ENCODE measurements at regions not wholly inside any gene's neighbourhood (a gene's known extent, or its start where the extent isn't known, plus 50 kb on each side); places are given as distances from the start of the nearest gene placed in this dataset.

GRCh38 chr5:12272389-12272788 lies 368.1 kb upstream of the CTNND2 start:
- H3K4me1 Mint-ChIP-seq (ENCODE audit: low read depth), result no peaks in the 10 kb centered on the region
- no peaks in the 10 kb centered on the region for H3K36me3 Mint-ChIP-seq (ENCODE audit: low read depth)

GRCh38 chr5:12270914-12271313 lies 366.7 kb upstream of the CTNND2 start:
- no peaks in the 10 kb centered on the region for H3K4me1 Mint-ChIP-seq (ENCODE audit: low read depth)
- H3K9me3 Mint-ChIP-seq, result no peaks in the 10 kb centered on the region
- no peak overlapping the region for H3K27ac Mint-ChIP-seq
- H3K27me3 Mint-ChIP-seq, result no peaks in the 10 kb centered on the region
- no peak overlapping the region for H3K4me3 Mint-ChIP-seq
- no peaks in the 10 kb centered on the region for H3K36me3 Mint-ChIP-seq (ENCODE audit: low read depth)

More at GRCh38 chr5:12272389-12272788, 368.1 kb upstream of the CTNND2 start:
- peaks cover 5% of the 10 kb centered on the region for H3K9me3 Mint-ChIP-seq
- no peak overlapping the region for H3K27ac Mint-ChIP-seq
- no peak overlapping the region for H3K4me3 Mint-ChIP-seq
- no peaks in the 10 kb centered on the region for H3K27me3 Mint-ChIP-seq

- H3K4me3 Mint-ChIP-seq, result no peak overlapping the region
- no peaks in the 10 kb centered on the region for H3K4me1 Mint-ChIP-seq (ENCODE audit: low read depth)
- no peaks in the 10 kb centered on the region for H3K36me3 Mint-ChIP-seq (ENCODE audit: low read depth)
- H3K27ac Mint-ChIP-seq, result no peak overlapping the region
- no peaks in the 10 kb centered on the region for H3K27me3 Mint-ChIP-seq
- H3K9me3 Mint-ChIP-seq, result no peaks in the 10 kb centered on the region
Measured at GRCh38 chr5:12269164-12269563, 364.9 kb upstream of the CTNND2 start.

- H3K27me3 Mint-ChIP-seq, result no peaks in the 10 kb centered on the region
Measured at GRCh38 chr5:12258549-12258948, 354.3 kb upstream of the CTNND2 start.

DNA sequence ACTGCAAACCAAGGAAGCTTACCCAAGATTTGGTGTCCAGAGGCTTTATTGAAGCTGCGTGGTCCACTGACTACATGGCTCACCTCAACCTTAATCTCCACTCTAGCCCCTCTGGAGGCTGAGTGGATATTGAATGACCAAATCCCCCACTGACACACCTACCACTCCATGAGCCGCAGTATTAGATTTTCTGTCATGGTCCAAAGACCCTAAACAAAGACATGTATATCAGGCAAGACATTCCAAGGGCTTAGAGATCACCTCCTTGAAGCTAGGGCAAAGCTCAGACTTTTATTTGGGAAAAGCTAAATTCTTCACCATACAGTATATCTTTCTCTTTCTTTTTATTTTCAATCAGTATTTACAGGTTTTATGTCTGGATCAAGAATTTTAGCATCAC lies 346.2 kb upstream of the CTNND2 start:
- Mint-ChIP-seq H3K4me3 (no peak overlapping the region), H3K9me3 (peaks cover 14% of the 10 kb centered on the region), H3K27me3 (no peaks in the 10 kb centered on the region), H3K36me3 (ENCODE audit: low read depth) (no peaks in the 10 kb centered on the region), H3K27ac (no peak overlapping the region), H3K4me1 (ENCODE audit: low read depth) (no peaks in the 10 kb centered on the region)

More at GRCh38 chr5:12258549-12258948, 354.3 kb upstream of the CTNND2 start:
- H3K9me3 Mint-ChIP-seq, result peaks cover 5% of the 10 kb centered on the region
- H3K36me3 Mint-ChIP-seq (ENCODE audit: low read depth), result no peaks in the 10 kb centered on the region
- no peaks in the 10 kb centered on the region for H3K4me1 Mint-ChIP-seq (ENCODE audit: low read depth)
- no peak overlapping the region for H3K27ac Mint-ChIP-seq
- no peak overlapping the region for H3K4me3 Mint-ChIP-seq

DNA sequence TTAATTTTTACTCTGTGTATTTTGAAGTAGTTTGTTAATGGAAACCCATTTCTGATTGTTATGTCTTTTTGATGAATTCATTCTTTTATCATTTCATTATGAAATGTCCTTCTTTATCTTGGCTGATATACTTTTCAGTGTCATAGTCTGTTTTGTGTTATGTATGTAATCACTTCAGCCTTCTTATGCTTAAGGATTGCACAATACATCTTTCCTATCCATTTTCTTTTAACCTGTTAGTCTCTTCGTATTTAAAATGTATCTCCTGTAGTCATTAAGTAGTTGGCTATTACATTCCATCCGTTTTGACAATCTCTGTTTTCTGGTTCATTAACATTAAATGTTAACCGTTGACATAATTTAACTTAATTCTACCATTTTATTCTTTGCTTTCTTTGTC lies 344.6 kb upstream of the CTNND2 start:
- no peak overlapping the region for H3K27ac Mint-ChIP-seq
- no peaks in the 10 kb centered on the region for H3K36me3 Mint-ChIP-seq (ENCODE audit: low read depth)
- H3K4me3 Mint-ChIP-seq, result no peak overlapping the region
- no peaks in the 10 kb centered on the region for H3K4me1 Mint-ChIP-seq (ENCODE audit: low read depth)
- peaks cover 14% of the 10 kb centered on the region for H3K9me3 Mint-ChIP-seq
- H3K27me3 Mint-ChIP-seq, result no peaks in the 10 kb centered on the region

GRCh38 chr5:12246036-12246435 lies 341.8 kb upstream of the CTNND2 start:
- no peak overlapping the region for H3K4me3 Mint-ChIP-seq
- H3K27ac Mint-ChIP-seq, result no peak overlapping the region
- H3K9me3 Mint-ChIP-seq, result peaks cover 14% of the 10 kb centered on the region

DNA sequence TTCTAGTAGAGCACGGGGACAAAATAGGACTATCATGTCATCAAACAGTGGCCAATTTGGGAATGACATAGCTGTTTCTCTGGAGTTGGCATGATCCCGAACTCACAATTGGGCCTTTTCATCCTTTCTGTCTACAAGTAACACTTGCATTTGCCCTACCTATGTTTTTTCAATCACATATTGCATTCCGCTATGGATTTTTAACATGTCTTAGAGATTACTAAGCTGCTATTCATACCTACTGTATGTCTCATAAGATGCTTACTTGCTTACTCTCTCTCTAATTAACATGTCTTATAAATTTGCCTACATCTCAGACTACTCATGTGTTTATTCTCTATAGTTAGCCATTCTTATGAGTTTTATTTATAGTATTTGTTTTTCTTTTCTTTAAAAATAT lies 341.2 kb upstream of the CTNND2 start:
- Mint-ChIP-seq H3K4me1 (ENCODE audit: low read depth) (no peaks in the 10 kb centered on the region), H3K36me3 (ENCODE audit: low read depth) (no peaks in the 10 kb centered on the region), H3K27ac (no peak overlapping the region), H3K27me3 (no peaks in the 10 kb centered on the region), H3K9me3 (peaks cover 14% of the 10 kb centered on the region), H3K4me3 (no peak overlapping the region)

More at GRCh38 chr5:12246036-12246435, 341.8 kb upstream of the CTNND2 start:
- Mint-ChIP-seq H3K36me3 (ENCODE audit: low read depth) (no peaks in the 10 kb centered on the region), H3K27me3 (no peaks in the 10 kb centered on the region), H3K4me1 (ENCODE audit: low read depth) (no peaks in the 10 kb centered on the region)

DNA sequence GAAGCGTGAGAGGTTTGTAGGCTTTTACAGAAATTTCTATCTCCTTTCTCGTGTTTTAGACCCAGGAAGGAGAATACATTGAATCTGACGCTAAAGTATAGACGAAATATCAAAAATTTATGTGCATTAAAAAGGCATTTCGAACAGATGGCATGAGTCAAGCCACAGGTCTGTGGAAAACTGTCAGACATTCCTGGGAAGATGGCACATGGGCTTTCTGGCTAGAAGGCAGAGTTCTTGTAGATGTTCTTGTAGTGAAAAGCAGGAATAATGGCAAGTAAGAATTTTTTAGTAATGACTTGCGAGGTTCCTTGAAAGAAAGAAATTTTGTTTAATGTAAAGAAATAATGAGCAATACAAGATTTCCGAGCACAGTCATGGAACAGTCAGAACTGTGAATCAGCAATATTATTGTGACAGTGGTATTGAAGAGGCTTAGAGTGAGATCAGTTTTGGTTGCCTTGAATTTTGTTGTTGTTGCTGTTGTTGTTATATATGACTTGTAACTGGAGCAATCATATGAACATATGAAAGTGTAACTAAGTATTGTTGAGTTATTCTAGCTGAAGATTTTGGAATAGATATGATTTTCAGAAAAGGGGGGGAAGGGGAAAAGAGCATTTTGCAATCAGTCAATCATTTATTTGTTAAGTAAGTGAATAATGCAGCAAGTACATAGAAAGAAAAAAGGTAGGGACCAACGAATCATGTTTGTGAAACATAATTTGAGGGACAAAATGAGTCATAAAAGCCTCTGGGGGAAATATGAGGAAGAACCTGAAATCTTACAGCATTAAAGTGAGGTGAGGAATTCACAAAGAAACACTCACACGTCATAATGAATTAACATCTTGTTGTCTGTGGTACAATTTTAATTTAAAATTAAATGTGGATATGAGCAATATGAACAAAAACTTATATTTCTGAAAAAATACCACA lies 339.0 kb upstream of the CTNND2 start:
- no peaks in the 10 kb centered on the region for H3K27me3 Mint-ChIP-seq
- peaks cover 12% of the 10 kb centered on the region for H3K9me3 Mint-ChIP-seq
- H3K4me3 Mint-ChIP-seq, result no peak overlapping the region
- H3K27ac Mint-ChIP-seq, result no peak overlapping the region
- H3K4me1 Mint-ChIP-seq (ENCODE audit: low read depth), result no peaks in the 10 kb centered on the region
- H3K36me3 Mint-ChIP-seq (ENCODE audit: low read depth), result no peaks in the 10 kb centered on the region

GRCh38 chr5:12237837-12238575 lies 333.8 kb upstream of the CTNND2 start:
- H3K27ac Mint-ChIP-seq, result no peak overlapping the region
- H3K36me3 Mint-ChIP-seq (ENCODE audit: low read depth), result no peaks in the 10 kb centered on the region
- H3K27me3 Mint-ChIP-seq, result no peaks in the 10 kb centered on the region
- H3K9me3 Mint-ChIP-seq, result peaks cover 7% of the 10 kb centered on the region
- no peaks in the 10 kb centered on the region for H3K4me1 Mint-ChIP-seq (ENCODE audit: low read depth)
- no peak overlapping the region for H3K4me3 Mint-ChIP-seq

DNA sequence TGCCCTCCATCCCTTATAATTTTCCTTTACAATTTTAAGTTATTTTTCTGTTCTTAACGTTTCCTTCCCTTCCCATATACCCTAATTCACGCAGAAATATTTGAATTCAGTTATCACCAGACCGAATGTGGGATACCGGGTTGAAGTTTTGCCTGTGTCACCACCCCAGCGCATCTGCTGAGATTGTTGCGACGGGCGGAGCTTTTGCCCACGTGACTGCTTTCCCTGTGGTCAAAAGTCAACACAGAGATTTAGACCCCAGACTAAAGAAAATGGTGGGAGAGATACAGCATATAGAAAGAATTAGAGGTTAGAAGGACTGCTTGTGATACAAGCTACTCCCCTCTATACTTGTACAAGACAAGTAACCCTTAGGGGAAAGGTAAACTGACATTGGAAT lies 326.4 kb upstream of the CTNND2 start:
- Mint-ChIP-seq H3K4me1 (ENCODE audit: low read depth) (no peaks in the 10 kb centered on the region), H3K9me3 (no peaks in the 10 kb centered on the region), H3K36me3 (ENCODE audit: low read depth) (no peaks in the 10 kb centered on the region), H3K27me3 (no peaks in the 10 kb centered on the region), H3K4me3 (no peak overlapping the region), H3K27ac (no peak overlapping the region)

GRCh38 chr5:12217039-12217438 lies 312.8 kb upstream of the CTNND2 start:
- Mint-ChIP-seq H3K9me3 (peaks cover 13% of the 10 kb centered on the region), H3K27me3 (no peaks in the 10 kb centered on the region), H3K27ac (no peak overlapping the region), H3K4me1 (ENCODE audit: low read depth) (no peaks in the 10 kb centered on the region), H3K36me3 (ENCODE audit: low read depth) (no peaks in the 10 kb centered on the region), H3K4me3 (no peak overlapping the region)

- Mint-ChIP-seq H3K4me1 (ENCODE audit: low read depth) (no peaks in the 10 kb centered on the region), H3K27me3 (no peaks in the 10 kb centered on the region), H3K27ac (no peak overlapping the region), H3K36me3 (ENCODE audit: low read depth) (no peaks in the 10 kb centered on the region), H3K4me3 (no peak overlapping the region), H3K9me3 (peaks cover 17% of the 10 kb centered on the region)
Measured at GRCh38 chr5:12214267-12215015, 310.2 kb upstream of the CTNND2 start.

- Mint-ChIP-seq H3K4me3 (no peak overlapping the region), H3K9me3 (peaks cover 16% of the 10 kb centered on the region), H3K27ac (no peak overlapping the region), H3K4me1 (ENCODE audit: low read depth) (no peaks in the 10 kb centered on the region), H3K36me3 (ENCODE audit: low read depth) (no peaks in the 10 kb centered on the region), H3K27me3 (no peaks in the 10 kb centered on the region)
Measured at GRCh38 chr5:12208366-12209100, 304.3 kb upstream of the CTNND2 start.

Measured in stimulated activated naive CD8-positive, alpha-beta T cell treated with anti-CD3 and anti-CD28 coated beads, Interleukin-15, Interleukin-2, amounts not matched to agents 100 ng/mL and 50 ng/mL, for 24 hours (primary cell).